ENCODE measurements at regions not wholly inside any gene's neighbourhood (a gene's known extent, or its start where the extent isn't known, plus 50 kb on each side); places are given as distances from the start of the nearest gene placed in this dataset.
A peak's percentile ranks its signal among the peaks of the same experiment; 100 is the strongest.
"Not testable (repeated sequence)": the region's sequence is repeated elsewhere in the genome, so short reads cannot be mapped to it uniquely, and the experiment has no call there.

DNA sequence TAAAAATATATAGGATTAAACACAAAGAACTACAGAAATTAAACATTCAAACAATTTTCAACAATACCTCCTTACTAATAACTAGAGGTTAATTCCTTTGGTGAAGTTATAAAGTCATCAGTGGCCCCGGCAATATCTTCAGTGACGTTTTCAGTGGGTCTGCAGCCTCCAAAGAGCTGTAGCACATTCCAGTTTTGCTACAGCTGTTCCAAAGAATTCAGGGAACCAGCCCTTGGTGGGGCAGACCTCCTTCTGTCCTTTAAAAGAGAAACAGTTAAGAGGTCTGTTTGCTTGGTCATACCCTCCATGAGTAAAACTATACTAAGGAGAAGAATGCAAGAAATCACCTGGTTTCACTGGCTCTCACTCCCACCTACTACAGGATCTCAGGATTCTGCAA, 99.2 kb upstream of the ZDHHC17 start:
- no peak for DNase-seq (ENCODE audit: low read depth)

DNA sequence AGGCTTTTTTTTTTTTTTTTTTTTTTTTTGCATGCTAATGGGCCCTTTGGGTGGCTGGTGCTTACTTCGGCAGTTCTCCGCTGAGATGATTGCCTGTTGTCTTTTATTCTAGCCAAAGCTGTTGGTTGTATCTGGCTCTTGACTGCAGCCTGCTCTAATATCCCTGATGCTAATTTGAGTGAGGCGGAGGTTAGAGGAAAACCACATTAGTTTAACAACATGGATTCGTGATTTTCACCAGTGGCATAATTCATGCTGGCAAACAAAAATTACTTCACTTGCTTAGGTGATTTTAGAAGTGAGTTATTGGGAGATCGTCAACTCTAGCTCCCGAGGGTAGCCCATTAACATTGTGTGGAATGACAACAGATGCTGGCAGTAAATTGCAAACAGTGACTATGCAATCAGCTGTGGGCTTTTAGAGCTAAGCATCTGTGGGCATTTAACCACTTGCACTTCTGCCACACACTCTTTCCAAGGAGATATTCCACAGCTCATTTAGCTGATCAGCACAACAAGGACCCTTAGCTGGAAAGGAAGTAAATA, 97.6 kb upstream of the ZDHHC17 start:
- DNase-seq (ENCODE audit: low read depth): no peak

DNA sequence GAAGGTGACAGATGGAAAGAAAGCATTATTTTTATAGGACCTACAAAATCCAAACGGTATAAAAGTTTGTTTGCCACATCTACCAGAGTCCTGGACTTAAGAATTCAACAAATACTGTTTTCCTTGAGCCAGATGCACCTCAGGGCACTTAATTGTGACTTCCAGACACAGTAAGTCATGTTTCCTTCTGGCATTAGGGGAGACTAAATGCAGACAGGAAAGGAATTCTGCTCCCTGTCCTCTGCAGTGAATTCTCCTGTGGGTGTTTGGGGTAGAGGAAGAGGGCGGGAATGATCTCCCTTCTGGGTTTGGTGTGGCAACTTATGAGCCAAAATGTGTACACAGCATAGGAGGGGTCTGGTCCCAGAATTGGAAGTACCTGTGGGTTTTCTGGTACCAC, 93.9 kb upstream of the ZDHHC17 start:
- no peak for DNase-seq (ENCODE audit: low read depth)

DNA sequence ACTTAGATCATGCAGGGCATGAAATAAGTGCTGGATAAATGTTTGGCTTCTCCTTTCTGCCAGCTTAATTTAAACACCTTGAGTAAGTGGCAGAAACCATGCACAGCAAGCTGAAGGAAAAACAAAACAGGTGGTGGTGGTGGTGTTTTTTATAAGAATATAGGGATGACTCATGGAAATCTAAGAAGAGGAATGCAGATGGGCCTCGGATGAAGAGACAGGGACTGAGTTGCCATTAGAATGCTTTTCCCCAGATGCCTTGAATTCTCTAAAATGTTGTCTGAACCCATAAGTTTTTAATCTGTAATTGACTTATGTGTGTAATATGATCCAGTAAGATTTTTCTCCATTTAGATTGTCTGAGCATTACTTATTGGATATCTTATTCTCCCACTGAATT, 93.1 kb upstream of the ZDHHC17 start:
- no peak for DNase-seq (ENCODE audit: low read depth)

DNA sequence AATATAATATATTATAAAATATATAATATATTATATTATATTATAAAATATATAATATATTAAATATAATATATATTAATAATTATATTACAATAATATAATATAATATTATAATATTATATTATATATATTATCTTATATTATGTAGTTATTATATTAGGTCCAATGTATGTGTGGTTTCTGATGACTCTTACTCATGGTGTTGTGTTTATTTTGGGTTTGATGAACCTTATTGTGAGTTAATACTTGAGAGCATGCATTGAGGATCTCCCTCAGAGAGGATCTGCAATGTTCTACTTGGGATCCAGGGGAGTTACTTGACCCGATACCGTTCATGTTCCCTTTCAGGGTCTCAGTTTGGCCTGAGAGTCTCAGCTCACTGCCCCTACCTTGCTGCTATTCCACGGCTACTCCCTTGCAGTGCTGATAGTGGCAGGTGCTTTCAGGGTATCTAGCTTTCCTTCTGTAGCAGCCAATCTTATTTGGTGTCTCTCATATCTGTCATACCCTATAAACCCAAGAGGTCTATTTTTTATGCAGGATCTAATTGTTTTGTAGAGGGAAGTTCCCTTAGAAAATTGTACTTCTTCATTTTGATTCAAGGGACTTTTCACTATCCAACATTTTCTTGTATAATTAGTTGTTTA, 89.1 kb upstream of the ZDHHC17 start:
- no peak for DNase-seq (ENCODE audit: low read depth)

DNA sequence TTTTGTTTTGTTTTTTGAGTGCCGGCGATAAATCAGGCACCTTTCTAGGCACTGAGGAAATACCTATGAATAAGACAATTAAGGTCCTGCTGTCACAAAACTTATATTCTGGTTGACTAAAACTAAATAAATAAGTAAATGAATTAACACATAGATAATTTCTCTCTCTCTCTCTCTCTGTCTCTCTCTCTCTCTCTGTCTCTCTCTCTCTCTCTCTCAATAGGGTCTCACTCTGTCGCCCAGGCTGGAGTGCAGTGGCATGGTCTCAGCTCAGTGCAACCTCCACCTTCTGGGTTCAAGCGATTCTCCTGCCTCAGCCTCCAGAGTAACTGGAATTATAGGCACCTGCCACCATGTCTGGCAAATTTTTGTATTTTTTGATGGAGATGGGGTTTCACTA, 87.7 kb upstream of the ZDHHC17 start:
- not testable (repeated sequence) for DNase-seq (ENCODE audit: low read depth)

DNA sequence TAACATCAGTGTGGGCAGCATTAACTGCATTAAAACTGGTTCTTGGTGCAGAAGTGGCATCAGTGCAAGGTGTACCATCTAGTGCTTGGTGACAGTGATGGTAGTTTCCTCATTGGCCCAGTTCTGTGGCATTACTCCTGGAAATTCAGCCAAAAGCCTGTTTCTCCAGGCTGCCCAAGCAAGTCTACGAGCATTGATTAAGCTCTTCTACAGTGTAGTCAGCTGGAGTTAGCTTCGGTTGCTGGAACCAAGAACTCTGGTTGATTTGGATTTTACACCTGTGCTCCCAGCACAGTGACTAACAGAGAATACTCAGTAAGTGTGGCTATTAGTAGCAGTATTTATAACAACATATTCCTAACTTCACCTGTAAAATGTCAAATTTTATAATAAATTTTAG, 84.9 kb upstream of the ZDHHC17 start:
- DNase-seq (ENCODE audit: low read depth): no peak

DNA sequence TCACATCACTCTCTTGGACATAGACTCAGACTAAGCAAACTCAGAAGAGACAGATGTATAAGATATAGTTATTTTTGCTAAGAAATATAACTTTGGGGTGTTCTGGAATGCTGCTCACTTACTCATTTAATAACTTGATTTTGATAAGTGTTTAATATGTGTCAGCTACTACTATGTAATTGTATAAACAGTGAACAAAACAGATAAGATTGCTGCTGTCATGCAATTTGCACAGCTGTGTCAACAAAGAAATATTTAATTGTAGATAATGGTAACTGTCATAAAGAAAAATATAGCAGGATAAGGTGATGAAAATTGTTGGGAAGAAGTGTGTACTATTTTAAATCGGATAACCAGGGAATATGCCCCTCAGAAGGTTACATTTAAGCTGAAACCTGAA, 84.1 kb upstream of the ZDHHC17 start:
- DNase-seq (ENCODE audit: low read depth): no peak

DNA sequence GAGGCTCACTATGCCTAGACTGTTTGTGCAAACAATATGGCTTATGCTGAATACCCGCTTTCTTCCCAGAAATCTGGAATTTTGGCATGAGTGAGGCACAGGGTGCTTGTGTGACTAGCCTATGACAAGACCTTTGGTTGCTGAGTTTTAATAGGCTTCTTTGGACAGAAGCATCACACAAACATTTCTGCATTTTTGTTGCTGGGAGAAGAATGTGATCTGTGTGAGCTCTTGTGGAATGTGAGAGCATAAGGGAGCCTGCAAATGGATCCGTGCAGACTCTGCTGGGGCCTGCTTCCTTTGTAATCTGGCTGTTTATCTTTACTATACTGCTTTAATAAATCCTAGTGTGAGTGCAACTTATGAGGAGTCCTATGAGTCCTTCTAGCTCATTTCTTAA, 83.0 kb upstream of the ZDHHC17 start:
- no peak for DNase-seq (ENCODE audit: low read depth)

DNA sequence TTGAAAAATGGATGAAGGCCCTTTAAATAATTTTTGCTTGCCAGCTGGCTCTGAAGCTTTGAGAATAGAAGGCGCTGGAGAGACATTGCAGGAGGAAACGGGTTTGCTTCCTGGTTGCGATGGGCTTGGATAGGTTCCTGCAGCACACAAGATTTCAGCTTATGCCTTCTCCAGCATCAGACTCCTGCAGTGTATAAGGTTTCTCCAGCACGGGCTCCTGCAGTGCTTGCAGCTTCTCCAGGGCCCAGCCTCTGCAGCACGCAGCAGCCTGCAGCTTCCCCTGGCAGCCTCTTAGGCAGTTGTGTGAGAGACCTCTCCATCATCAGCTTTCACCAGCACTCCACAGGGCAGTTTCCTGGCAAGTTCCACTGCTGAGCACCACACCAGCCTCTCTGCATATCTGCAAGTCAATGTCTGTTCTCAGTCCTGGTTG, 78.7 kb upstream of the ZDHHC17 start:
- peak; percentile 30 for DNase-seq (ENCODE audit: low read depth)

DNA sequence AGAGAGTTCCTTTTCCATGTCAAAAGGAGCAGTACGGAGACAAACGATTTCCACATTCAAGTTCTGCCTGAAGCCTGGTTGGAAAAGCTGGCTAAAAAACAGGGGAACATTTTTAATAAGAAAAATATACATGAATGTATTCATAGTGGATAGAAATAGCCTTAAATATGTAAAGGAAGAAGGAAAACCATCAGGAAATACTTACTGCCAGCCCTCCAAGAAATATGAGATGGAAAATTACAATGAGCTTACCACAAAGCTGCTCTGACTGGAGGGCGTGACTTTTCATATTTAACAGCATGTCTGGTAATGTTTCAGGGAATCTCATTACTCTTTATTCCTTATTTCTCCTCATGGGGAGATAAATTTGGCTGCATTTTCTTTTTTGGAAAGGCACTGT, 75.9 kb upstream of the ZDHHC17 start:
- peak; percentile 26 for DNase-seq (ENCODE audit: low read depth)

DNA sequence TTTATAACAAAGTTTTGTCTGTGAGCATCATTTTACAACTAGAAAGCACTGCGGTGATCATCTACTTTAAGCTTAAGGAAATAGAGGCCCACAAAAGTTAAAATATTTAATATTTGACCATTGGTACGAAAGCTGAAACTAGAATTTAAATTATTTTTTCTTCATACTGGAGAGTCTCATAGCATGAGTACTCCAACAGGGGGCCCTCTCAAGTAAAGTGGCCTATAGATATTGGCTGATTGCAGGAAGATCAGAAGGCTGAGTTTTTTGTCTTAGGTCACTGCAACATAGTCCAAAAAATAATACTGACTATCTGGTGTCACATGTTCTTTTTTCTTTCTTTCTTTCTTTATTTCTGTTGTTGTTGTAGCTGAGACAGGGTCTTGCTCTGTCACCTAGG, 75.3 kb upstream of the ZDHHC17 start:
- no peak for DNase-seq (ENCODE audit: low read depth)

DNA sequence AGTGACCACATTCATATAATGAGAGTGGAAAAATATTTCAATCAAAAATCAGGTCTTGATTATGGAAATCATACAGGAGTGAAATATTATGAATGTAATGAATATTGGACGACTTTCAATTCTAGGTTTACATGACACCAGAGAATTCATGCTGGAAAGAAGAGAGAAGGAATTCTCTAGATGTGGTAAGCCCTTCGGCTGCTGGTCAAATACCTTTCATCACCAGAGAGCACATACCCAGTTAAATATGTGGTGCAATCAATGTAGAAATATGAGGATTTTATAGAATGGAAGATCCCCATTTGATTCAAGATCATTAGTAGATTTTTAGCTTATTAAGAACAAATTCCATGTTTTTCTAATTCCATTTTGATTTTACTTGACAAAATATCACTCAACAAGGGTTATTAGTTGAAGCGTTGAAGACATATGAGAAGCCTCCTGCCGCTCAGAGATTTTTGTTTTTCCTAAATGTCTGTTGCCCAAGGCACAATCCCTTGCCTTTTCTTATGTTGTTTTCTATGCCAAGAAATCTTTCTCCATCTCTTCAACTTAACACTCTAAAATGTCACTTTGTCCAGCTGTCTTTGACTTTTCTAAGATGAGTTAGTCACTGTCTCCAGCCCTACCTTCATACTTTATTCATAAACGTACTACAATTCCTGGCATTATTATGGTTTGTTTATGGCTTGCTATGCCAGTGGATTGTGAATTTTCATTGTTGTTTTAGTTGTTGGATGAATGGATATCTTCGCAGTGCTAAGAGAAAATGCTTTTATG, 72.8 kb upstream of the ZDHHC17 start:
- no peak for DNase-seq (ENCODE audit: low read depth)

DNA sequence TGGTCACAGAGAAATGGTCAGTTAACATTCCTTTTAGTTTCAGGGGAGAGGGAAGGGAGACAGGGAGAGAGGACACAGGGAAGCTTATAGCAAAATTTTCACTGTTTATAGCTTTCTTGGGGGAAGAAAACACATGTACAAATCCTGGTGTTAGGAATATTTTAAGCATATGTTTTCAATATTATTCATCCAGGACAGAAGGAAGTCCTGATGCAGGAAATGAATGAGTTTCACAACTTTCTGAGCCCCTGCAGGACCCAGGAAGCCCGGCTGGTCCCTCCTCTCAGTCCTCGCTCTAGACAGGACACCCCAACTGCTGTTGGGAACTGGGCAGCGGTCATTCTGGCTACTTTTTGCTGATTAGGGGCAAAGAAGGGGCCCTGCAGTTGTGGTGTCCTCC, 71.1 kb upstream of the ZDHHC17 start:
- no peak for DNase-seq (ENCODE audit: low read depth)

DNA sequence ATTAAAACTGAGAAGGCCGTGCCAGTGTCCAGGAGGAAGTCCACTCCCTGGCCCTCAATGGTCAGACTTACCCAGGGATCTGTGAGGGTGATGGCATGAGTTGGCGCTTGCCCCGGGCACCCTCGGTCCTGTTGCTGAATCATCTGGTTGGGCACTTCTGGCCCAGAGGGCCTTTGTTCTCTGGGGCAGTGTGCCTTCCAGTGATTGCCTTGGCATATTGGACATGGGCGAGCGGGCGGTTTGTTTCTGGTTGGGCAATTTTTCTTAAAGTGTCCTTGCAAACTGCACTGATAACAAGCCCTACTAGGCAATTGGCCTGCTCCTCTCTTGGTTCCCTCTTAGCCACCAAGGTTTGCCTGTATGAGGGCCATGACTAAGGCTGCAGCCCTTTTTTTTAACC, 69.5 kb upstream of the ZDHHC17 start:
- no peak for DNase-seq (ENCODE audit: low read depth)

DNA sequence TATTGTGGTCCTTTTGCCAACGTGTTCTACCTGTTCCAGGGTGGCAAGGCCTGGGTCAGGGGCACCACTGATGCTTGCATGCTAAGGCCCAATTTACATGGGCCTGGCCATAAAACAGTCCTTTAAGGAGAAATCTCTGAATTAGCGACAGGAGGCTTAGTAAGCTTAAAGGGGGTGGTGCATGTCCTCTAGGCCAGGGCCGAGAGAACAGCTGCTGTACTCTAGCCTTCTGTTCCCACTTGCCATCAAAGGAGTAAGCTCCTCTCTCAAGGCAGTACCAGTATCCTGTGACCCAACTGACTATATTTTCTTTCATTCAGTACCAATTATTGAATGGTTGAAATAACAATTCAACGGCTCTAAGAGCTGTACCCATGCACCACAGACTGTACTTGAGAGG, 67.7 kb upstream of the ZDHHC17 start:
- no peak for DNase-seq (ENCODE audit: low read depth)

DNA sequence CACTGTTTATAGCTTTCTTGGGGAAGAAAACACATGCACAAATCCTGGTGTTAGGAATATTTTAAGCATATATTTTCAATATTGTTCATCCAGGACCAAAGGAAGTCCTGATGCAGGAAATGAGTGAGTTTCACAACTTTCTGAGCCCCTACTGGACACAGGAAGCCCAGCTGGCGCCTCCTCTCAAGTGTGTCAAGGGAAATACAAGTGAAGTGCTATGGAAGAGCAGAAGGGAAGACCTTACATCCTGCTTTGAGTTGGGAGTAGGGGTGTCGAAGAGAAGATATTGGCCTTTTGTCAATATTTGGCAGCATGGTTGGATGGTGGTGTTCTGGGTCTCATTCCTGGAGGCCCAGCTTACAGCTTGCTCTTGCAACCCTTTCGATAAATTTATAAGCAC, 66.1 kb upstream of the ZDHHC17 start:
- DNase-seq (ENCODE audit: low read depth): no peak

DNA sequence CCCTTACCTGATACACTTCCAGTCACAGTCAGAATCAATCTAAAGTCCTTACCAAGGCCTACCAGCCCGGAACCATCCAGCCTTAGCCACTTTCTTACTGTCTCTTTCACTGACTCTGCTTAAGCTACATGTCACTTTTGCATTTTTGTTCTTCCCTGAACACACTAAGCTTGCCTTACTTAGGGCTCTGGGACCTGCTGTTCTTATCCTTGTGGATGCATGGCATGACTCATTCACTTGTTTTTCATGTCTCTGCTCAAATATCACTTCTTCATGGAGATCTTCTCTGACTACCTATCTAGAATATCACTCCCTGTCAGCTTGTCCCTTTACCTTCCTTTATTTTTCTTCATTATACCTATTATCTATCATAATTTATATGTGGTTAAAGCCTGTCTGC, 65.6 kb upstream of the ZDHHC17 start:
- DNase-seq (ENCODE audit: low read depth): no peak

DNA sequence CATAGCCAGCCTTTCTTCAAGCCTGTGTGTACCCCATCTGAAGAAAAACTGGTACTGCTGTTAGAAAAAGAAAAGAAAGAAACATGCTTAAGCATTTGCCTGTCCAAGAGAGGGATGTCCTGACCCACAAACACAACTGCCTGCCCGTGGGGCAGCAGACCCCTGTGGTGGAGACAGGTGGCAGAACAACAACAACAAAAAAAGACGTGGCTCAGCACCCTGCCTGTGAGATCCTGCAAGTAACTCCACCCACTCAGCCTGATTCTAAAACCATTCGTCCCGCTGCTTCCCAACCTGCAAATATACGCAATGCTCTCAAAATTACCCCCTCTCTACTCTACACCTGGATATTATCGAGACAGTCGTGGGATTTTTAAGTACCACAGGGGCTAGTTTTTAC, 64.9 kb upstream of the ZDHHC17 start:
- DNase-seq (ENCODE audit: low read depth): no peak

DNA sequence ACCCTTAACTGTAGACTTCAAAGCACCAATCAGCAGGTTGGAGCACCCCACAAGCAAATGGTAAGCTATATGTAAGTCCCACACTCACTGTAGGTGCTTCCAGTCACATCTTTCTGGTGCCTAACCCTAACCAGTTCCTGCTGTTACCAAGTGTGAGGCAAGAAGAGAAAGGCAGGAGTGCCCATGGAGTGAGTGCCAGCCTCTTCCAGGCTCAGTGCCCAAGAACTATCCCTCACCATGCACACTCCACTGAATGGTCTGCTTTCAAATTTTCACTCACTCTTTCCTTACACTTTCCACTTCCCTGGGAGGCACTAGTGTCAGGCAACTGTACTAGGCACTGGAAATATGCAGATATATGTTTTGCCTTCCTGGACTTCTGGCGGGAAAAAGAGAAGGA, 62.2 kb upstream of the ZDHHC17 start:
- DNase-seq (ENCODE audit: low read depth): no peak

DNA sequence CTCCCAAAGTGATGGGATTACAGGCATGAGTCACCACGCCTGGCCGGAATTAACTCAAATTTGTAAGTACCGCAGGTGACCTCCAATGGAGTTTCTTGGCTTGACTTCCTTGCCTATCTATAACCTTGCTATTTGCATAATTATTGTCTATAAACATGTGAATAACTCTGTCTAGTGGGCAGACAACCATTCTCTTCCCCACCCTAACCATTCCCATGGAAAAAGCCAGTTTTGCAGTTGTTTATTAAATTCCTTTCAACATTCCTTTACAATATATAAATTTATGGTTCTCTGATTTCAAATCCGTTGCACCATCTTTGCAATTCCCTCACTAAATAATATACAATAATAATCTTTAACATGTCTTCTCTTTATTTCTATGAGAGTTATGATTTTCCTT, 61.0 kb upstream of the ZDHHC17 start:
- no peak for DNase-seq (ENCODE audit: low read depth)

DNA sequence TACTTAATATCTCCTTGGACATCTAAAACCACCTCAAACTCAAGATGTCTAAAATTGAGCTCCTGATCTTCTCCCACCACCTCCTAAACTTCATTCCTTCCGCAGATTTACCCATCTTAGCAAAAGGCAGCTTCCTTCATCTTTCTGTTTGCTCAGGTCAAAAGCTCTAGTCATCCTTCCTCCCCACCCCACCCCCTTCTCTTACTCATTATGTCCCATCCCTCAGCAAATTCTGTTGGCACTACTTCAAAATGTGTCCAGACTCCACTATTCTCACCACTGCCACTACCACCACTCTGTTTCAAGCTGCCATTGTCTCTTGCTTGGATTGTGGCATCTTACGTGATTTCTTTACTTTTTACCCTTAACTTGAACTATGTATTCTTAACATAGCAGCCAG, 59.2 kb upstream of the ZDHHC17 start:
- no peak for DNase-seq (ENCODE audit: low read depth)

DNA sequence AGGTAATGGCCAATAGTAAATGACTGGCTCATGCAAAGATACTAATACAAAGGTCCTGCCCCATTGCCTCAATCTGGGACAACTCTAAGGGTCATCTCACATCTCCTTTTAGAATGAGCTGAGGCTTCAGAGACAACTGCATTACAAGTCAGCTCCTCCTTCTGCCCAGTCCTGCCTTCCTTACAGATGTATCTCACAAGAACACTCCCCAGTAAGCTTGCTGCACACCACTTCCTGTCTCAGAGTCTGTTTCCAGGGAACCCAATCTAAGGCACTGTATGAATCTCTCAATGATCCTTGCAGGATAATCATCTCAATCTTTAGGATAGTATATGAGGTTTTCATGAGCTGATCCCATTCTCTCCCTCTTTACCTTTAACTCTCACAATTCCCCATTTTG, 57.8 kb upstream of the ZDHHC17 start:
- DNase-seq (ENCODE audit: low read depth): no peak

DNA sequence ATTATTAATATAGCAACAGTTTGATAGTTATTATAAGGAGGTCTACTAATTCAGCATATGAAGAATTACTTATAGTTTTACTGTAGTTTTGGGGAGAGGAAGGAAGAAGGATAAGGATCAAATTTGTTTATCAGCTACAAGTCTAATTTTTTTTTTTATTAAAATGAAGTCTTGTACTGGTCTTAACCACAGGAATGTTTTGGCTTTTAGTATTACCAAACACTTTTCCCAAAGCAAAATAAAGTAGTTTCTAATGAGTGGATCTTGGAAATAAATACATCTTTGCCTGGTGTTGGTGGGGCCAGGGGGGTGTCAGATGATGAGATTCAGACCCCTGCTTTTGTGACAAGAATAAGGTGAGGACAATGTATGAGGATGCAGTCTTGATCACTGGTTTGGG, 57.2 kb upstream of the ZDHHC17 start:
- DNase-seq (ENCODE audit: low read depth): no peak

All from fibroblast of the conjunctiva (primary cell).